ENCODE measurements at regions not wholly inside any gene's neighbourhood (a gene's known extent, or its start where the extent isn't known, plus 50 kb on each side); places are given as distances from the start of the nearest gene placed in this dataset.

- TF ChIP-seq POLR2AphosphoS5 (IDR thresholded peaks at IDR 0.05; ENCODE audit: borderline replicate concordance, low read depth, low read length) (no peak), EZH2 (IDR thresholded peaks at IDR 0.05) (no peak)
Measured at GRCh38 chr1:177490036-177490639, 319.4 kb downstream of the BRINP2 start.

All from SK-N-MC (cell line).